Mesendoderm (in vitro differentiated cells): ENCODE measurements at regions not wholly inside any gene's neighbourhood (a gene's known extent, or its start where the extent isn't known, plus 50 kb on each side); places are given as distances from the start of the nearest gene placed in this dataset.

Experiments used
- DNase-seq: peaks from one replicate; pipeline ENCODE4 v3.0.0; 2013
- H2AK5ac ChIP-seq: 2 replicates; pipeline ENCODE4 v1.6.1; 2013; ENCODE audit warnings: low read length, inconsistent platforms
- H2BK120ac ChIP-seq: 2 replicates; pipeline ENCODE4 v1.6.1; 2013; ENCODE audit warnings: low read depth, mild to moderate bottlenecking, low read length, moderate library complexity, mixed read lengths
- H2BK15ac ChIP-seq: replicated peaks from 2 replicates; pipeline ENCODE4 v1.6.1; 2013; ENCODE audit warnings: low read depth, mild to moderate bottlenecking, moderate library complexity
- H2BK5ac ChIP-seq: 2 replicates; pipeline ENCODE4 v1.6.1; 2013; ENCODE audit warnings: low read length, inconsistent platforms
- H3K18ac ChIP-seq: 2 replicates; pipeline ENCODE4 v1.6.1; 2013; ENCODE audit warnings: mild to moderate bottlenecking, low read length, mixed read lengths
- H3K23ac ChIP-seq: one replicate; pipeline ENCODE4 v1.6.1; 2013; ENCODE audit warnings: low read length
- H3K27ac ChIP-seq: 2 replicates; pipeline ENCODE4 v1.5.1; 2013; ENCODE audit warnings: low read depth, mild to moderate bottlenecking, inconsistent platforms, low read length, moderate library complexity
- H3K27me3 ChIP-seq: 2 replicates; pipeline ENCODE4 v1.6.1; 2013; ENCODE audit warnings: low read length, control low read depth, mild to moderate bottlenecking, inconsistent platforms; ENCODE audit not compliant: insufficient read depth, poor library complexity
- H3K36me3 ChIP-seq: 2 replicates; pipeline ENCODE4 v1.6.1; 2013; ENCODE audit warnings: low read length, inconsistent platforms; ENCODE audit not compliant: control insufficient read depth, insufficient read depth
- H3K4ac ChIP-seq: one replicate; pipeline ENCODE4 v1.6.1; 2013; ENCODE audit warnings: low read depth, mild to moderate bottlenecking, low read length, moderate library complexity
- H3K4me1 ChIP-seq: 2 replicates; pipeline ENCODE4 v1.6.1; 2013; ENCODE audit warnings: low read depth, low read length, inconsistent platforms; ENCODE audit not compliant: control insufficient read depth
- H3K4me2 ChIP-seq: 2 replicates; pipeline ENCODE4 v1.6.1; 2013; ENCODE audit warnings: low read length
- H3K4me3 ChIP-seq: 2 replicates; pipeline ENCODE4 v1.5.1; 2013; ENCODE audit warnings: mild to moderate bottlenecking, low read length
- H3K56ac ChIP-seq: one replicate; pipeline ENCODE4 v1.6.1; 2013; ENCODE audit warnings: low read length
- H3K79me1 ChIP-seq: 2 replicates; pipeline ENCODE4 v1.6.1; 2013; ENCODE audit warnings: low read length, inconsistent platforms
- H3K79me2 ChIP-seq: 2 replicates; pipeline ENCODE4 v1.6.1; 2013; ENCODE audit warnings: mild to moderate bottlenecking, low read length; ENCODE audit not compliant: control insufficient read depth, insufficient read depth
- H3K9ac ChIP-seq: 2 replicates; pipeline ENCODE4 v1.6.1; 2013; ENCODE audit warnings: low read length, inconsistent platforms
- H4K5ac ChIP-seq: one replicate; pipeline ENCODE4 v1.6.1; 2013; ENCODE audit warnings: low read length
- H4K8ac ChIP-seq: one replicate; pipeline ENCODE4 v1.6.1; 2013; ENCODE audit warnings: low read depth, mild to moderate bottlenecking, control low read depth, low read length, moderate library complexity
- WGBS: extraction: QIAGEN DNeasy Blood & Tissue Kit; methylation state at CpG from one replicate; pipeline ENCODE4 v1.1.7; 2013; ENCODE audit warnings: low lambda C conversion rate, missing lambda C conversion rate; ENCODE audit not compliant: insufficient coverage; ENCODE audit errors: extremely low coverage; 5-methylcytosine and 5-hydroxymethylcytosine counted together

GRCh38 chr7:97580205-97580604, 151.7 kb upstream of the TAC1 start:
- H2BK5ac ChIP-seq: no peak overlapping the region
- H3K79me1 ChIP-seq: no peaks in the 10 kb centered on the region
- no peak overlapping the region for H3K27ac ChIP-seq
- H4K8ac ChIP-seq: no peak overlapping the region
- H3K4me1 ChIP-seq: no peaks in the 10 kb centered on the region
- no peaks in the 10 kb centered on the region for H3K27me3 ChIP-seq
- H2BK15ac ChIP-seq: no peak overlapping the region
- no peak overlapping the region for H3K23ac ChIP-seq
- no peak overlapping the region for H3K4me2 ChIP-seq
- no peak overlapping the region for H3K56ac ChIP-seq
- WGBS: no CpG with 5 or more reads among the region's 5 CpGs
- H3K18ac ChIP-seq: no peak overlapping the region
- no peak overlapping the region for H3K4ac ChIP-seq
- H2AK5ac ChIP-seq: no peak overlapping the region
- no peak overlapping the region for H3K9ac ChIP-seq
- no peak overlapping the region for H4K5ac ChIP-seq
- H3K79me2 ChIP-seq: no peaks in the 10 kb centered on the region
- H3K36me3 ChIP-seq: no peaks in the 10 kb centered on the region
- H2BK120ac ChIP-seq: no peak overlapping the region
- H3K4me3 ChIP-seq: no peak overlapping the region
- peak; percentile 70 for DNase-seq

GRCh38 chr7:97595439-97595838, 136.4 kb upstream of the TAC1 start:
- no peaks in the 10 kb centered on the region for H3K79me1 ChIP-seq
- no peak overlapping the region for H2BK120ac ChIP-seq
- H4K5ac ChIP-seq: no peak overlapping the region
- no peak overlapping the region for H3K18ac ChIP-seq
- no peak overlapping the region for H2BK5ac ChIP-seq
- H3K23ac ChIP-seq: no peak overlapping the region
- no peaks in the 10 kb centered on the region for H3K4me1 ChIP-seq
- no peak overlapping the region for H4K8ac ChIP-seq
- no peaks in the 10 kb centered on the region for H3K27me3 ChIP-seq
- no peak for DNase-seq
- H3K27ac ChIP-seq: no peak overlapping the region
- no peak overlapping the region for H2BK15ac ChIP-seq
- H3K4me3 ChIP-seq: no peak overlapping the region
- no peak overlapping the region for H3K4me2 ChIP-seq
- no peaks in the 10 kb centered on the region for H3K79me2 ChIP-seq
- H2AK5ac ChIP-seq: no peak overlapping the region
- no peak overlapping the region for H3K4ac ChIP-seq
- no CpG with 5 or more reads among the region's 2 CpGs for WGBS
- no peak overlapping the region for H3K56ac ChIP-seq
- no peak overlapping the region for H3K9ac ChIP-seq
- no peaks in the 10 kb centered on the region for H3K36me3 ChIP-seq

GRCh38 chr7:97601931-97602457, 129.9 kb upstream of the TAC1 start:
- DNase-seq: no peak
- no peaks in the 10 kb centered on the region for H3K36me3 ChIP-seq
- H2BK15ac ChIP-seq: no peak overlapping the region
- H4K5ac ChIP-seq: no peak overlapping the region
- no peak overlapping the region for H3K4ac ChIP-seq
- no peak overlapping the region for H3K4me2 ChIP-seq
- no CpG with 5 or more reads among the region's 1 CpG for WGBS
- no peaks in the 10 kb centered on the region for H3K79me1 ChIP-seq
- no peak overlapping the region for H3K27ac ChIP-seq
- H3K56ac ChIP-seq: no peak overlapping the region
- no peak overlapping the region for H3K9ac ChIP-seq
- no peaks in the 10 kb centered on the region for H3K4me1 ChIP-seq
- H2BK5ac ChIP-seq: no peak overlapping the region
- no peak overlapping the region for H3K4me3 ChIP-seq
- H2BK120ac ChIP-seq: no peak overlapping the region
- H3K18ac ChIP-seq: no peak overlapping the region
- H3K27me3 ChIP-seq: no peaks in the 10 kb centered on the region
- no peak overlapping the region for H4K8ac ChIP-seq
- H2AK5ac ChIP-seq: no peak overlapping the region
- no peaks in the 10 kb centered on the region for H3K79me2 ChIP-seq
- H3K23ac ChIP-seq: no peak overlapping the region

GRCh38 chr7:97620495-97620894, 111.4 kb upstream of the TAC1 start:
- H3K4me1 ChIP-seq: no peaks in the 10 kb centered on the region
- no peak overlapping the region for H4K5ac ChIP-seq
- no peaks in the 10 kb centered on the region for H3K79me2 ChIP-seq
- no peak overlapping the region for H2BK15ac ChIP-seq
- no peak overlapping the region for H3K27ac ChIP-seq
- H3K4me2 ChIP-seq: no peak overlapping the region
- H2BK120ac ChIP-seq: no peak overlapping the region
- H2AK5ac ChIP-seq: no peak overlapping the region
- H3K4me3 ChIP-seq: no peak overlapping the region
- WGBS: no CpG with 5 or more reads among the region's 2 CpGs
- no peak overlapping the region for H4K8ac ChIP-seq
- no peak overlapping the region for H3K56ac ChIP-seq
- no peak overlapping the region for H3K18ac ChIP-seq
- H3K23ac ChIP-seq: no peak overlapping the region
- no peak overlapping the region for H3K4ac ChIP-seq
- no peaks in the 10 kb centered on the region for H3K36me3 ChIP-seq
- no peak for DNase-seq
- H2BK5ac ChIP-seq: no peak overlapping the region
- no peaks in the 10 kb centered on the region for H3K27me3 ChIP-seq
- no peaks in the 10 kb centered on the region for H3K79me1 ChIP-seq
- H3K9ac ChIP-seq: no peak overlapping the region

- no peak overlapping the region for H3K4me2 ChIP-seq
- H2BK15ac ChIP-seq: no peak overlapping the region
- H2BK120ac ChIP-seq: no peak overlapping the region
- no peak overlapping the region for H3K4me3 ChIP-seq
- no CpG with 5 or more reads among the region's 3 CpGs for WGBS
- no peak overlapping the region for H3K23ac ChIP-seq
- no peaks in the 10 kb centered on the region for H3K27me3 ChIP-seq
- no peaks in the 10 kb centered on the region for H3K36me3 ChIP-seq
- DNase-seq: no peak
- H4K5ac ChIP-seq: no peak overlapping the region
- H3K18ac ChIP-seq: no peak overlapping the region
- H3K79me1 ChIP-seq: no peaks in the 10 kb centered on the region
- H4K8ac ChIP-seq: no peak overlapping the region
- H3K79me2 ChIP-seq: no peaks in the 10 kb centered on the region
- H3K27ac ChIP-seq: no peak overlapping the region
- no peak overlapping the region for H2BK5ac ChIP-seq
- no peak overlapping the region for H3K9ac ChIP-seq
- H3K56ac ChIP-seq: no peak overlapping the region
- no peak overlapping the region for H3K4ac ChIP-seq
- H3K4me1 ChIP-seq: no peaks in the 10 kb centered on the region
- no peak overlapping the region for H2AK5ac ChIP-seq
These were observed 108.6 kb upstream of the TAC1 start for GRCh38 chr7:97623333-97623732.

- no peaks in the 10 kb centered on the region for H3K4me1 ChIP-seq
- H2BK15ac ChIP-seq: no peak overlapping the region
- H2BK120ac ChIP-seq: no peak overlapping the region
- no peak overlapping the region for H4K8ac ChIP-seq
- H3K4me3 ChIP-seq: no peak overlapping the region
- DNase-seq: no peak
- no peak overlapping the region for H2BK5ac ChIP-seq
- H3K27ac ChIP-seq: no peak overlapping the region
- no peaks in the 10 kb centered on the region for H3K27me3 ChIP-seq
- H4K5ac ChIP-seq: no peak overlapping the region
- H3K36me3 ChIP-seq: no peaks in the 10 kb centered on the region
- WGBS: no CpG with 5 or more reads among the region's 1 CpG
- no peak overlapping the region for H3K23ac ChIP-seq
- H3K4ac ChIP-seq: no peak overlapping the region
- H2AK5ac ChIP-seq: no peak overlapping the region
- H3K18ac ChIP-seq: no peak overlapping the region
- H3K9ac ChIP-seq: no peak overlapping the region
- H3K4me2 ChIP-seq: no peak overlapping the region
- no peak overlapping the region for H3K56ac ChIP-seq
- H3K79me1 ChIP-seq: no peaks in the 10 kb centered on the region
- H3K79me2 ChIP-seq: no peaks in the 10 kb centered on the region
These were observed 101.8 kb upstream of the TAC1 start for GRCh38 chr7:97630116-97630515.
